Parathyroid adenoma (tissue), 2 donors: ENCODE measurements at regions not wholly inside any gene's neighbourhood (a gene's known extent, or its start where the extent isn't known, plus 50 kb on each side); places are given as distances from the start of the nearest gene placed in this dataset.

ENCODE experiments used
- H2AFZ ChIP-seq: fragments of 300-600 bp; sonication (generic); one replicate; pipeline ENCODE4 v1.7.0; 2017; ENCODE audit warnings: antibody characterized with exemption, mild to moderate bottlenecking
- H3K27ac ChIP-seq: fragments of 300-600 bp; sonication (generic); one replicate; pipeline ENCODE4 v1.7.0; 2017
- H3K27me3 ChIP-seq: fragments of 300-600 bp; sonication (generic); one replicate; pipeline ENCODE4 v1.7.0; 2017; ENCODE audit warnings: low read length; ENCODE audit not compliant: control insufficient read depth, insufficient read depth
- H3K36me3 ChIP-seq: fragments of 300-600 bp; sonication (generic); one replicate; pipeline ENCODE4 v1.7.0; 2017; ENCODE audit warnings: low read length; ENCODE audit not compliant: control insufficient read depth, insufficient read depth
- H3K4me1 ChIP-seq: fragments of 300-600 bp; sonication (generic); one replicate; pipeline ENCODE4 v1.7.0; 2017; ENCODE audit warnings: control low read depth
- H3K4me2 ChIP-seq: fragments of 300-600 bp; sonication (generic); one replicate; pipeline ENCODE4 v1.7.0; 2017; ENCODE audit warnings: low read length
- H3K4me3 ChIP-seq: fragments of 300-600 bp; sonication (generic); one replicate; pipeline ENCODE4 v1.7.0; 2017; ENCODE audit warnings: low read depth, low read length
- H3K79me2 ChIP-seq: fragments of 300-600 bp; sonication (generic); one replicate; pipeline ENCODE4 v1.7.0; 2017; ENCODE audit warnings: control low read depth
- H3K9ac ChIP-seq: fragments of 300-600 bp; sonication (generic); one replicate; pipeline ENCODE4 v1.7.0; 2017; ENCODE audit warnings: mild to moderate bottlenecking
- H3K9me3 ChIP-seq: fragments of 300-600 bp; sonication (generic); one replicate; pipeline ENCODE4 v1.7.0; 2017; ENCODE audit warnings: low read length; ENCODE audit not compliant: control insufficient read depth
- CTCF ChIP-seq: fragments of 300-600 bp; sonication (generic); IDR thresholded peaks from one replicate; pipeline ENCODE4 v1.7.0; 2017; ENCODE audit warnings: antibody characterized with exemption, mild to moderate bottlenecking
- donor health status: primary hyperparathyroidism.

DNA sequence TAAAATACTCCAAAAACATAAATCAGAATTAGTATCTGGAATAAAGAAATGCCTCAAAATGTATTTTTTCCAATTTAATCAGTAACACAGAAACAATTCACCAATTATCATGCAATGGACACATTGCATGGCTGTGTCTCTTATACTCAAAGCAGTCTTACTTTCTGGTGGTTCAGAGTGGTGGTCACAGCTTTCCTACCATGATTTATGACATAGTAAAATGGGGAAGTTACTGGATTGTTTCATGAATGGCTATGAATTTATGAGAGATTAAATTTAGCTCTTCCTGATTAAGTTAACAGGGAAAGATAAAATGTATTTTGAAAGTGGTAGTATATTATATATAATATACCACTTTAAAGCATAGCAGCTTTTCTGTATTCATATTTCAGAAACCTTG is 331.5 kb upstream of the MAP3K7 start:
- Histone ChIP-seq H3K4me1 (no peaks in the 10 kb centered on the region), H3K36me3 (no peaks in the 10 kb centered on the region), H3K27me3 (no peaks in the 10 kb centered on the region), H3K4me2 (no peak overlapping the region), H3K27ac (no peak overlapping the region), H3K4me3 (no peak overlapping the region), H3K79me2 (no peaks in the 10 kb centered on the region), H3K9ac (no peak overlapping the region), H2AFZ (no peak overlapping the region), H3K9me3 (no peaks in the 10 kb centered on the region)
- TF ChIP-seq CTCF: no peak

DNA sequence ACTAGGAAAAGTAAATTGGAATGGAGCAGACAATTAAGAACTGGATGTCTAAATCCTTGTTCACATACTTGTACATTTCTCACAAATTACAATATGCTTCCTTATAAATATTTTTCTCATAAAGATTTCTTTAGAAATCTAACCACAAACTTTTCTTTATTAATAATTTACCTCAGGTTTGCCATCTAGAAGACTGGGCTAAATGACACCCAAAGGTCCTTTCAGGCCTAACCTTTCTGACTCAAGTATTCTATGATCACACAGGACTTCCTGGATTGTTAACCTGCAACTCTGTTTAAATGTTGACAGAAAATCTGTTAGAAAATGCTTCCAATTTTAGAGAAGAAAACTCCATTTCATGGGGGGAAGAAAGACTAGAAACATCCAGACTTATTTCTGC is 330.5 kb upstream of the MAP3K7 start:
- H3K4me2 ChIP-seq: no peak overlapping the region
- H3K9ac ChIP-seq: no peak overlapping the region
- H3K27me3 ChIP-seq: no peaks in the 10 kb centered on the region
- H3K9me3 ChIP-seq: no peaks in the 10 kb centered on the region
- H3K79me2 ChIP-seq: no peaks in the 10 kb centered on the region
- H3K4me3 ChIP-seq: no peak overlapping the region
- no peaks in the 10 kb centered on the region for H3K4me1 ChIP-seq
- H3K36me3 ChIP-seq: no peaks in the 10 kb centered on the region
- no peak overlapping the region for H2AFZ ChIP-seq
- TF ChIP-seq CTCF: no peak
- no peak overlapping the region for H3K27ac ChIP-seq

GRCh38 chr6:90916968-90917367 is 330.1 kb upstream of the MAP3K7 start:
- Histone ChIP-seq H3K9ac (no peak overlapping the region), H3K4me2 (no peak overlapping the region), H3K36me3 (no peaks in the 10 kb centered on the region), H3K4me3 (no peak overlapping the region), H3K4me1 (no peaks in the 10 kb centered on the region), H3K27me3 (no peaks in the 10 kb centered on the region), H3K9me3 (no peaks in the 10 kb centered on the region), H3K79me2 (no peaks in the 10 kb centered on the region), H2AFZ (no peak overlapping the region), H3K27ac (no peak overlapping the region)
- TF ChIP-seq CTCF: no peak

DNA sequence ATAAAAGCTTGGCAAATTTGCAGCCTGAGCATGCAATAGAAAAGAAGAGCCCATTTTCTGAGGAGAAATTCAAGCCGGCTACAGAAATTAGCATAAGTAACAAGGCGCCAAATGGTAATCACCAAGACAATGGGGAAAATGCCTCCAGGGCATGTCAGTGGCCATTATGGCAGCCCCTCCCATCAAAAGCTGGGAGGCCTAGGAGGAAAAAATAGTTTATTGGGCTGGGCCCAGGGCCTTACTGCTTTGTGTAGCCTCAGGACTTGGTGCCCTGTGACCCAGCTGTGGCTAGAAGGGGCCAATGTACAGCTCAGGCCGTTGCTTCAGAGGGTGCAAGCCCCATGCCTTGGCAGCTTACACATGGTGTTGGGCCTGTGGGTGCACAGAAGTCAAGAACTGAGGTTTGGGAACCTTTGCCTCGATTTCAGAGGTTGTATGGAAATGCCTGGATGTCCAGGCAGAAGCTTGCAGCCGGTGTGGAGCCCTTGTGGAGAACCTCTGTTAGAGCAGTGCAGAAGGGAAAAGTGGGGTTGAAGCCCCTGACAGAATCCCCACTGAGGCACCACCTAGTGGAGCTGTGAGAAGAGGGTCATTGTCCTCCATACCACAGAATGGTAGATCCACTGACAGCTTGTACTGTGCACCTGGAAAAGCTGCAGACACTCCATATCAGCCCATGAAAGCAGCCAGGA is 328.5 kb upstream of the MAP3K7 start:
- TF ChIP-seq CTCF: no peak

GRCh38 chr6:90914312-90914711 is 327.4 kb upstream of the MAP3K7 start:
- no peak for TF ChIP-seq CTCF
- Histone ChIP-seq H3K27ac (no peak overlapping the region), H3K9ac (no peak overlapping the region)

More for the DNA sequence above, 328.5 kb upstream of the MAP3K7 start:
- Histone ChIP-seq H3K27me3 (no peaks in the 10 kb centered on the region), H3K36me3 (no peaks in the 10 kb centered on the region), H3K4me2 (no peak overlapping the region), H3K4me1 (no peaks in the 10 kb centered on the region), H2AFZ (no peak overlapping the region), H3K79me2 (no peaks in the 10 kb centered on the region), H3K9me3 (no peaks in the 10 kb centered on the region), H3K4me3 (no peak overlapping the region), H3K27ac (no peak overlapping the region), H3K9ac (no peak overlapping the region)

More at GRCh38 chr6:90914312-90914711, 327.4 kb upstream of the MAP3K7 start:
- Histone ChIP-seq H3K9me3 (no peaks in the 10 kb centered on the region), H3K36me3 (no peaks in the 10 kb centered on the region), H3K27me3 (no peaks in the 10 kb centered on the region), H3K79me2 (no peaks in the 10 kb centered on the region), H3K4me3 (no peak overlapping the region), H3K4me2 (no peak overlapping the region), H3K4me1 (no peaks in the 10 kb centered on the region), H2AFZ (no peak overlapping the region)
